Hepatocyte (in vitro differentiated cells): ENCODE measurements at regions not wholly inside any gene's neighbourhood (a gene's known extent, or its start where the extent isn't known, plus 50 kb on each side); places are given as distances from the start of the nearest gene placed in this dataset.

Experiments used
- DNase-seq: peaks from one replicate; pipeline ENCODE4 v3.0.0-alpha.2; 2016; ENCODE audit warnings: low spot score
- H2AFZ ChIP-seq: fragments of 200-600 bp; sonication (generic); 2 replicates; pipeline ENCODE4 v1.6.0; 2016; ENCODE audit warnings: antibody characterized with exemption, mild to moderate bottlenecking
- H3K27ac ChIP-seq: fragments of 200-600 bp; sonication (generic); 2 replicates; pipeline ENCODE4 v1.5.1; 2016; ENCODE audit warnings: mild to moderate bottlenecking
- H3K27me3 ChIP-seq: fragments of 200-600 bp; sonication (generic); 2 replicates; pipeline ENCODE4 v1.6.1; 2016
- H3K36me3 ChIP-seq: fragments of 200-600 bp; sonication (generic); replicated peaks from 2 replicates; pipeline ENCODE4 v1.5.1; 2016; ENCODE audit warnings: low read depth; ENCODE audit not compliant: insufficient read depth
- H3K4me1 ChIP-seq: fragments of 200-600 bp; sonication (generic); 2 replicates; pipeline ENCODE4 v1.5.1; 2016; ENCODE audit warnings: mild to moderate bottlenecking, moderate library complexity; ENCODE audit not compliant: insufficient read depth
- H3K4me2 ChIP-seq: fragments of 200-600 bp; sonication (generic); 2 replicates; pipeline ENCODE4 v1.6.0; 2016
- H3K4me3 ChIP-seq: fragments of 200-600 bp; sonication (generic); 2 replicates; pipeline ENCODE4 v1.5.1; 2016; ENCODE audit warnings: mild to moderate bottlenecking
- H3K79me2 ChIP-seq: fragments of 200-600 bp; sonication (generic); 2 replicates; pipeline ENCODE4 v1.6.0; 2017; ENCODE audit warnings: mild to moderate bottlenecking
- H3K9me2 ChIP-seq: fragments of 200-600 bp; sonication (generic); replicated peaks from 2 replicates; pipeline ENCODE4 v1.6.0; 2017; ENCODE audit warnings: mild to moderate bottlenecking; ENCODE audit not compliant: insufficient read depth
- H3K9me3 ChIP-seq: fragments of 200-600 bp; sonication (generic); 2 replicates; pipeline ENCODE4 v1.5.1; 2016; ENCODE audit warnings: low read depth, mild to moderate bottlenecking
- H4K20me1 ChIP-seq: fragments of 200-600 bp; sonication (generic); 2 replicates; pipeline ENCODE4 v1.6.0; 2016; ENCODE audit warnings: mild to moderate bottlenecking; ENCODE audit not compliant: insufficient read depth, poor library complexity, severe bottlenecking
- EZH2 ChIP-seq: fragments of 200-600 bp; sonication (generic); IDR thresholded peaks from 2 replicates; pipeline ENCODE4 v1.6.1; 2016; ENCODE audit warnings: antibody characterized with exemption, mild to moderate bottlenecking, borderline replicate concordance
- EZH2phosphoT487 ChIP-seq: fragments of 200-600 bp; sonication (generic); IDR thresholded peaks from one replicate; pipeline ENCODE4 v1.6.1; 2018; ENCODE audit warnings: antibody characterized with exemption, mild to moderate bottlenecking, low read depth, moderate library complexity; ENCODE audit not compliant: unreplicated experiment, severe bottlenecking
- WGBS: methylation state at CpG from one replicate; pipeline ENCODE4 v1.1.6; 2016; ENCODE audit warnings: low lambda C conversion rate; ENCODE audit errors: missing lambda C conversion rate; 5-methylcytosine and 5-hydroxymethylcytosine counted together
- TF ChIP-seq, protein P1 (sequence below): fragments of 200-600 bp; sonication (generic); IDR thresholded peaks from 2 replicates; pipeline ENCODE4 v1.5.1; 2016; ENCODE audit warnings: antibody characterized with exemption, mild to moderate bottlenecking; ENCODE audit not compliant: poor library complexity

- H3K9me2 ChIP-seq = no peaks in the 10 kb centered on the region
- H3K27ac ChIP-seq = no peak overlapping the region
- H2AFZ ChIP-seq = no peak overlapping the region
- DNase-seq = no peak
- TF ChIP-seq EZH2phosphoT487 (no peak), EZH2 (no peak)
- TF ChIP-seq, protein P1, sequence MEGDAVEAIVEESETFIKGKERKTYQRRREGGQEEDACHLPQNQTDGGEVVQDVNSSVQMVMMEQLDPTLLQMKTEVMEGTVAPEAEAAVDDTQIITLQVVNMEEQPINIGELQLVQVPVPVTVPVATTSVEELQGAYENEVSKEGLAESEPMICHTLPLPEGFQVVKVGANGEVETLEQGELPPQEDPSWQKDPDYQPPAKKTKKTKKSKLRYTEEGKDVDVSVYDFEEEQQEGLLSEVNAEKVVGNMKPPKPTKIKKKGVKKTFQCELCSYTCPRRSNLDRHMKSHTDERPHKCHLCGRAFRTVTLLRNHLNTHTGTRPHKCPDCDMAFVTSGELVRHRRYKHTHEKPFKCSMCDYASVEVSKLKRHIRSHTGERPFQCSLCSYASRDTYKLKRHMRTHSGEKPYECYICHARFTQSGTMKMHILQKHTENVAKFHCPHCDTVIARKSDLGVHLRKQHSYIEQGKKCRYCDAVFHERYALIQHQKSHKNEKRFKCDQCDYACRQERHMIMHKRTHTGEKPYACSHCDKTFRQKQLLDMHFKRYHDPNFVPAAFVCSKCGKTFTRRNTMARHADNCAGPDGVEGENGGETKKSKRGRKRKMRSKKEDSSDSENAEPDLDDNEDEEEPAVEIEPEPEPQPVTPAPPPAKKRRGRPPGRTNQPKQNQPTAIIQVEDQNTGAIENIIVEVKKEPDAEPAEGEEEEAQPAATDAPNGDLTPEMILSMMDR = no peak
- WGBS = 61% methylated on average over 2 of the region's 2 CpGs
- no peaks in the 10 kb centered on the region for H3K9me3 ChIP-seq
- H3K4me2 ChIP-seq = no peak overlapping the region
- no peaks in the 10 kb centered on the region for H4K20me1 ChIP-seq
- H3K79me2 ChIP-seq = no peaks in the 10 kb centered on the region
- H3K4me1 ChIP-seq = no peaks in the 10 kb centered on the region
- no peak overlapping the region for H3K4me3 ChIP-seq
- H3K27me3 ChIP-seq = no peaks in the 10 kb centered on the region
- H3K36me3 ChIP-seq = no peaks in the 10 kb centered on the region
Observed at GRCh38 chrX:149185087-149185486, 320.0 kb downstream of the IDS start.

DNA sequence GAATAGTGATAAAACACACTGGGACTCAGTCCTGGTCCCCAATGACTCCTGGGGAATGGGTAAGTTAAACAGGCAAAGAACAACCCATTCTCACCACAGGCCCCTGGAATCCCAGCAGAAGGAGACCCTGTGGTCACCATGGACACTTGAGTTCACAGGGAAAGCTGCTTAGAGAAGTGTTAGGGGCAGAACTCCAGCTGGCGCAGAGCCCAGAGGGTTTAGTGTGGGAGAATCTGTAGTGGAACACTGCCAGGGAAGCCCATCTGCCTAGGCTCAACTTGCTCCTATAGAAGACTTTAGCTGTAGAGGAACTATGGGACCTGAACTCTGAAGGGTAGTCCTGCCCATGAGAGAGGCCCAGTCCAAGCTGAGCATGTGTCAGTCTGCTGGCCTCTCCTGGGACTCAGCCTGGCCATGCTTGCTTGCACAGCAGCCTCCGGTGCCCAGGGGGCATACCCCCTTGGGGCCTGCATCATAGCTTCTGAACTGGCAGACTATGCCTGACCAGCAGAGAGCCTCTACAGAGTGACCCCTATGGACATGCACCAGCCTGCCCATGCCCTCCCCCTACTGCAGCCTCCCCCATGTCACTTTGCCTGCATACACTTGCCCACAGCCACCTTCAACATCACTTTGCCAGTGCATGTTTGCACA is 343.5 kb downstream of the IDS start:
- TF ChIP-seq EZH2phosphoT487 = no peak
- no peak for TF ChIP-seq EZH2
- TF ChIP-seq, protein P1 = no peak
- H3K9me2 ChIP-seq = no peaks in the 10 kb centered on the region
- H3K4me2 ChIP-seq = no peak overlapping the region
- 88% methylated on average over 2 of the region's 2 CpGs for WGBS
- no peaks in the 10 kb centered on the region for H3K4me1 ChIP-seq
- no peak for DNase-seq
- H2AFZ ChIP-seq = no peak overlapping the region
- H3K9me3 ChIP-seq = no peaks in the 10 kb centered on the region
- no peaks in the 10 kb centered on the region for H3K36me3 ChIP-seq
- H4K20me1 ChIP-seq = no peaks in the 10 kb centered on the region
- no peaks in the 10 kb centered on the region for H3K79me2 ChIP-seq
- H3K27ac ChIP-seq = no peak overlapping the region
- H3K27me3 ChIP-seq = no peaks in the 10 kb centered on the region
- no peak overlapping the region for H3K4me3 ChIP-seq

GRCh38 chrX:149157976-149158375 is 347.1 kb downstream of the IDS start:
- H3K36me3 ChIP-seq = no peaks in the 10 kb centered on the region
- H3K4me3 ChIP-seq = no peak overlapping the region
- no peak overlapping the region for H3K4me2 ChIP-seq
- no peak for DNase-seq
- H3K9me2 ChIP-seq = no peaks in the 10 kb centered on the region
- TF ChIP-seq, protein P1 = no peak
- no peak for TF ChIP-seq EZH2
- no peak for TF ChIP-seq EZH2phosphoT487
- H3K27ac ChIP-seq = no peak overlapping the region
- WGBS = 56% methylated on average over 1 of the region's 1 CpG
- H4K20me1 ChIP-seq = no peaks in the 10 kb centered on the region
- H3K27me3 ChIP-seq = no peaks in the 10 kb centered on the region
- no peaks in the 10 kb centered on the region for H3K9me3 ChIP-seq
- no peaks in the 10 kb centered on the region for H3K4me1 ChIP-seq
- H2AFZ ChIP-seq = no peak overlapping the region
- H3K79me2 ChIP-seq = no peaks in the 10 kb centered on the region

- DNase-seq = no peak
- WGBS = 63% methylated on average over 3 of the region's 3 CpGs
- Histone ChIP-seq H3K9me2 (no peaks in the 10 kb centered on the region), H3K4me2 (no peak overlapping the region), H3K36me3 (no peaks in the 10 kb centered on the region), H3K27me3 (no peaks in the 10 kb centered on the region), H4K20me1 (no peaks in the 10 kb centered on the region), H3K27ac (no peak overlapping the region), H3K9me3 (no peaks in the 10 kb centered on the region), H2AFZ (no peak overlapping the region), H3K4me3 (no peak overlapping the region), H3K4me1 (no peaks in the 10 kb centered on the region), H3K79me2 (no peaks in the 10 kb centered on the region)
- TF ChIP-seq EZH2 (no peak), EZH2phosphoT487 (no peak)
- TF ChIP-seq, protein P1 = no peak
Observed at GRCh38 chrX:149152941-149153340, 352.2 kb downstream of the IDS start.
